Esophagus (tissue), 2 donors: ENCODE measurements at regions not wholly inside any gene's neighbourhood (a gene's known extent, or its start where the extent isn't known, plus 50 kb on each side); places are given as distances from the start of the nearest gene placed in this dataset.
A peak's percentile ranks its signal among the peaks of the same experiment; 100 is the strongest.

Source experiments
- H3K27ac ChIP-seq, 2 donors: one replicate each; pipeline ENCODE4 v1.5.1; 2013; ENCODE audit warnings: low read depth in 2 of 2, mild to moderate bottlenecking in 2 of 2, inconsistent platforms in 1 of 2, low read length in 1 of 2, moderate library complexity in 1 of 2
- H3K27me3 ChIP-seq, 2 donors: one replicate each; pipeline ENCODE4 v1.6.1; 2013; ENCODE audit warnings: low read length in 2 of 2, control low read depth in 1 of 2, mild to moderate bottlenecking in 1 of 2; ENCODE audit not compliant: insufficient read depth in 2 of 2, control insufficient read depth in 1 of 2
- H3K36me3 ChIP-seq, 2 donors: one replicate each; pipeline ENCODE4 v1.6.1; 2013; ENCODE audit warnings: low read length in 1 of 2; ENCODE audit not compliant: control insufficient read depth in 2 of 2, insufficient read depth in 2 of 2
- H3K4me1 ChIP-seq, 2 donors: one replicate each; pipeline ENCODE4 v1.6.1; 2013; ENCODE audit warnings: low read length in 1 of 2; ENCODE audit not compliant: control insufficient read depth in 2 of 2, insufficient read depth in 2 of 2
- H3K4me3 ChIP-seq, 2 donors: one replicate each; pipeline ENCODE4 v1.5.1; 2013; ENCODE audit warnings: low read length in 2 of 2, mild to moderate bottlenecking in 2 of 2, low read depth in 1 of 2, moderate library complexity in 1 of 2
- H3K9me3 ChIP-seq, 2 donors: one replicate each; pipeline ENCODE4 v1.6.1; 2013; ENCODE audit warnings: mild to moderate bottlenecking in 2 of 2, low read depth in 1 of 2, low read length in 1 of 2, moderate library complexity in 1 of 2; ENCODE audit not compliant: control insufficient read depth in 2 of 2, insufficient read depth in 1 of 2
- WGBS, 2 donors: extraction: QIAGEN DNeasy Blood & Tissue Kit; methylation state at CpG; one replicate each; pipeline ENCODE4 v1.1.7; 2013; 5-methylcytosine and 5-hydroxymethylcytosine counted together
- donor health status: healthy with polysubstance abuse.
- donor health status: Bipolar disorder and iron deficiency.

DNA sequence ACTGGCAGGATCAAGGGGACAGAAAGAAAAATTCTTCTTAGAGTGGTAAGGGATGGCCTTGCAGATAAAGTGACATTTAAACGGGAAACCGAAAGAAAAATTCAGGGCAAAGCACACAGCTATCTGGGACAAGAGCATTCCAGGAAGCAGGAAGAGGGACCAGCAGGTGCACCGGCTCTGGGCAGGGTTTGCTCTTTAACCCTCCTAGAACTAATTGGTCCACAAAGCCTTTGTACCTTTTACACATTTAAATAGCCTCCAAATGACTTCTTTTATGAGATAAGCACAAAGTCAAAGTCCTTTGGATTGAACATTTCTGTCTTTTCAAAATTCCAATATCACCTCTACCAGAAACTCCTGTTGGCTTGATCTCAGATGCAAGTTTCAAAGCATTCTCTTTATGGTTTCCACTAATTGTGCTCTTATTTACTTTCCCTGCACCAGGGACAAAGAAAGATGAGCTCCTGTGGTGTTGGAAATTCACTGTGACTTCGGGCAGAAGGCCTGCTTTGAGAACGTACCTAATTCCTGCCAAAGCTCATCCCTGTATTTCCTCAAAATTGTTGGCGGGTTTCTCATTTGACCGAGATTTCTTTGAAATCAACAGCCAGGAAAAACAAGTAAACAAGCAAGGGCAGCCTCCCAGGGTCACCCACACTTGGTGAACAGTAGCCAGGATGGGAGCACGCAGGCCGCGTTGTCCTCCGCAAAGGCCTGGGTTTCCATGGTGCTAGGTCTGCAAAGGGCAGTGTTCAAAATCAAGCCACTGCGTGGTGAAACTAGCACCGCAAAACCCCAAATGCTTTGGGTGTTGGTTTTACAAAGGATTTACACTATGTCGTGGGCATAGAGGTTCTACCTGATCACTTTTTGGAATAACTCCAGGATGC lies 98.6 kb downstream of the IRS2 start:
- Histone ChIP-seq H3K27me3 (no peaks in the 10 kb centered on the region), H3K9me3 (no peaks in the 10 kb centered on the region), H3K4me1 (peaks cover 3 to 5% of the 10 kb centered on the region in 2 donors), H3K36me3 (no peaks in the 10 kb centered on the region), H3K4me3 (no peak overlapping the region), H3K27ac (no peak overlapping the region)
- 80 to 87% methylated on average over 14 of the region's 14 CpGs for WGBS, 2 donors

DNA sequence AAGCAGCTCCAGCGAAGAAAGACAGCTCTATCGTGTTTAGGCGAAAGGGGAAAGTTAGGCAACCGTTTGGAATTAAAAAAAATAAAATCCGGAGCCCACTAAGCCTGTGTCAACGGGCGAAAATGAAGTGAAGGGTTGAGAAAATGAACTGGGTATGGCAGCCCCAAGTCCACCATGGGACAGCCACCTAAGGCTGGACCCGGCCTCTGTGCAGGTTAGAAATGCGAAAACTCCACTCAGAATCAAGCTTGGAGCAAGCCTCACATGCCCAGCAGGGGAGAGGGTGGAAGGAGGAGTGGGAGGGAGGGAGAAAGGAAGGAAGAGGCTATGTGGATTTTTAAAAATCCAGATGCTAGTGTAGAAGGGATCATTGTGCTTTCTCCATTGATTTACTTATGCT lies 101.2 kb downstream of the IRS2 start:
- peaks cover 3 to 5% of the 10 kb centered on the region in 2 donors for H3K4me1 ChIP-seq
- H3K4me3 ChIP-seq: no peak overlapping the region
- no peaks in the 10 kb centered on the region for H3K36me3 ChIP-seq
- no peaks in the 10 kb centered on the region for H3K9me3 ChIP-seq
- WGBS, 2 donors: 42 to 50% methylated on average over 9 of the region's 9 CpGs
- no peaks in the 10 kb centered on the region for H3K27me3 ChIP-seq
- no peak overlapping the region for H3K27ac ChIP-seq

DNA sequence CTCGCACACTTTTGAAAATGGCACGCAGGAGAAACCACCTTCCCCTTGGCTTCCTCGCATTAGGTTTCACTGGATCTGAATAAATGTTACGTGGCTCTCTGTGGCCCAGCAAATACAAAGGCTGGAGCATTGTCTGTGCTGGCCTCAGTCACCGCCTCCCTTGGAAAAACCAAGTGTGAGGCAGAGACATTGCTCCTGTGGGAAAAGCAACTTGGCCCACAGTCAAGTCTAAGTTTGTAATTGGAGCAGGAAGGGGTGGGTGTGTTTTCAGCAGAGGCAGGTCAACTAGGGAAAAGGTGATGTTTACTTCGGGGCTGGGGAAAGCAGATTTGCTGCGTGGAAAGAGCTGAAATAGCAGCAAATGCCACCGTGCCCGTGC lies 101.6 kb downstream of the IRS2 start:
- peaks cover 3 to 5% of the 10 kb centered on the region in 2 donors for H3K4me1 ChIP-seq
- H3K27ac ChIP-seq: peak overlapping the region in 1 of 2 donors; percentile 4
- WGBS, 2 donors: 37 to 49% methylated on average over 9 of the region's 9 CpGs
- no peaks in the 10 kb centered on the region for H3K27me3 ChIP-seq
- H3K4me3 ChIP-seq: no peak overlapping the region
- no peaks in the 10 kb centered on the region for H3K36me3 ChIP-seq
- H3K9me3 ChIP-seq: no peaks in the 10 kb centered on the region

DNA sequence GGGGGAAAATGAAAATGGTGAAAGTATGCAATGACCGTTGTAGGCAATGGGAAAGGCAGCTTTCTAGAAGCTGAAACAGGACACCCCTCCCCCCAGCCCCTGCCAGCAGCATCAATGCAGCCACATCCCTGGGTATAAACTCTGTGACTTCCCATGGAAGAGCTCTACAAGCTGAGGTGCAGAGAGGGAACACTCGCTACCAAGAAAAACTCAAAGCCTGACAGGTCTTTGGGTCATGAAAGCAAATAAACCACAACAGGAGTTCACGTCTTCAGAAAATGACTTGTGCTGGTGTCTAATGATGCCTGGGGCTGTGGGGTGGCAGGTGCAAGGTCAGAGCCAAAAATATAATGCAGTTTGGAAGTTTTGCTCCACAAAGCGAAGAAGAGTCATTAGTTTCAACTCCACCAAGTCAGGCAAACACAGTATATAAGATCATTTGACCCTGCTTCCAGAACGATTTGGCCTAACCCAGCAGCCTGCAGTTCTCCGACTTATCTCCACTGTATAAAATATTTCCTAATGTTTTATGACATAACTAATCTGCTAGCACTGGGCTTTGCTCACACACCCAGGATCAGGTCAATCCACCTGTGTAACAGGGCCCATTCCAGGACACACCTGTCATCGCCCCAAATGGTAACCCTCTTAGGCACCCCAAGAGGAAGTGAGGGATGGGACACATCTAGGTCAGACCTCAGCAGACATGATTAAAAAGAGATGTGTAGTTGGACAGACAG lies 102.1 kb downstream of the IRS2 start:
- Histone ChIP-seq H3K4me1 (peaks cover 3 to 5% of the 10 kb centered on the region in 2 donors), H3K36me3 (no peaks in the 10 kb centered on the region), H3K9me3 (no peaks in the 10 kb centered on the region), H3K27me3 (no peaks in the 10 kb centered on the region), H3K27ac (peak overlapping the region in 1 of 2 donors; percentile 4), H3K4me3 (no peak overlapping the region)
- 61 to 73% methylated on average over 7 of the region's 7 CpGs for WGBS, 2 donors

DNA sequence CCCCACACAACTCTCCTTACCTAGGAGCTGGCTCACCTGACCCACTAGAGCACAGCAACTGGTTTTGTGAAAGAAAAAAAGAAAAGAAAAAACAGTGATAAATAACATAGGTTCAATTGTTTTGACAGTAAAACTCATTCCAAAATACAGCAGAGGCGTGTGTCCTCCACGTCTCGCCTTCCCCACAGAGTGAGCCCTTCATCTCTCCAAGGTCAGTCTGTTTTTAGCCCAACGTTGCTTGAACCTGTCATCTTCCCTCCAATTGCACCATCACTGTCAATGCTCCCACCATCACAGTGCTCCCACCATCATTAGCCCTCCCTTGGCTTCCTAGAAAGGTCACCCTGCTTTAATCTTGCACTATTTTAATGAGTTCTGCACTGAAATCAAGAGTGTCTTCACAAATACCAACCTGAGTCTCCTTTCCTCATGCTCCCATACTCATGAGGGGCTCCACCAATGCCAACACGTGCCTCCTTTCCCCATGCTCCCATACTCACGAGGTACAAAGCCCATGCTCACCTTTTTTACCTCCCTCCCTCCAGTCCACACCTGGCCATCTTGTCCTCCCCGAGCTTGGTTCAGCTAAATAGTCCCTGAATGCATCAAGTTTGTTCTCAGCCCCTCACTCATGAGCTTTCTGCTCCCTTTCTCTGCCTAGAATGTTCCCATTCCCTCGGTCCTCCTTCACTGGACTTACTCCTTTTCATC lies 103.7 kb downstream of the IRS2 start:
- no peaks in the 10 kb centered on the region for H3K36me3 ChIP-seq
- no peaks in the 10 kb centered on the region for H3K9me3 ChIP-seq
- peaks cover 3 to 5% of the 10 kb centered on the region in 2 donors for H3K4me1 ChIP-seq
- H3K27ac ChIP-seq: no peak overlapping the region
- no peak overlapping the region for H3K4me3 ChIP-seq
- WGBS, 2 donors: 84 to 85% methylated on average over 8 of the region's 8 CpGs
- H3K27me3 ChIP-seq: no peaks in the 10 kb centered on the region

DNA sequence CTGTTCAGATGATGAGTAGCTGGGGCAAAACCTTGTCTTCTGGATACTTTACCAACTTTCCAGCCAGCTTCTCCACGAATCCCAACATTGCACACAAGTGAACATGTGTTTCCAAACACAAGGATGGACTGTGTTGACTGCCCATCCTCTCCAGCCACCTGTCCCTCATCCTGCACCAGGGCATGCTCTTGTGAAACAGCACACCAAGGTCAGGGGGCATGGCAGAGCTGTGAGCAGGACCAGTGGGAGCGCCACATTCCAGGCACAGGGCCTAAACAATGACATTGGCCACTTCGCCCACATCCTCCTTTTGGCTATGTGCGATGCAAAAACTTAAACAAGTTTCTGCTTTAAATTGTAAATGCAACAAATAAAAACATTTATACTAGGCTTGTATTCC lies 105.5 kb downstream of the IRS2 start:
- Histone ChIP-seq H3K9me3 (no peaks in the 10 kb centered on the region), H3K27me3 (no peaks in the 10 kb centered on the region), H3K4me3 (no peak overlapping the region), H3K36me3 (no peaks in the 10 kb centered on the region), H3K27ac (no peak overlapping the region), H3K4me1 (peaks cover 3 to 5% of the 10 kb centered on the region in 2 donors)
- 90% methylated on average over 4 of the region's 4 CpGs for WGBS, 2 donors

DNA sequence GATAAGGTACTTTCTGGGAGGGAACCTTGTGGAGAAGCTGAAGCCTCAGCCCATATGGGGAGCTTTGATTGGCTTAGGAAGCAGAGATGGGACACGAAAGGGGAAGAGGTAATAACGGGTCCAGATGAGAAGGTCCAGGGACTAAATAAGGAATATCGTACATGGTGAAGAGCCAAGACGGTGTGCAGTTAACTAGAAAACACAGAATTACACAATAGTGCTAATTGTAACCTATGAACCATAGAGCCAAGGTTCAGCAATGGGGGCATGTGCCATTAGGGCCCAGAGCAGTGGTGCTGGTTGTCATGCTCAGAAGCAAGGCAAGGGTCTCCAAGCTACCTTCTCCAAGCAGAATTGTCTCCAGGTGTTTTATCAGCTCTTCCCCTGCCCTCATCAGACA lies 106.1 kb downstream of the IRS2 start:
- no peak overlapping the region for H3K4me3 ChIP-seq
- H3K4me1 ChIP-seq: peaks cover 3 to 5% of the 10 kb centered on the region in 2 donors
- no peak overlapping the region for H3K27ac ChIP-seq
- no peaks in the 10 kb centered on the region for H3K27me3 ChIP-seq
- H3K36me3 ChIP-seq: no peaks in the 10 kb centered on the region
- H3K9me3 ChIP-seq: no peaks in the 10 kb centered on the region
- 89 to 92% methylated on average over 4 of the region's 4 CpGs for WGBS, 2 donors

DNA sequence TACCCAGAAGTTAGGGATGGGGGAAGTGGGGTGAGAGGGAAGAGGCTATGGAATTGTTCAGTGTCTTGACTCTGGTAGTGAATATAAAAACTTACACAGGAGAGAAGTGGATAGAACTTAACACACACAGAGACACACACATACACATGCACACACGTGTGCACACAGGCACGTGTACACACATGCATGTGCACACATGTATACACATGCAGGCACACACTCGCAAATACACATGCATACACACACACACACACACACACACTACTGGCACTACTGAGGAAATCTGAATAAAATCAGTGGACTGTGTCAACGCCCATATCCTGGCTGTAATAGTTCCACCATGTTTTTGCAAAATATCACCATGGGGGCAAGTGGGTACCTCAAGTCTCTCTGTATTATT lies 107.9 kb downstream of the IRS2 start:
- no peaks in the 10 kb centered on the region for H3K9me3 ChIP-seq
- no peak overlapping the region for H3K27ac ChIP-seq
- WGBS, 2 donors: 81 to 87% methylated on average over 4 of the region's 4 CpGs
- no peak overlapping the region for H3K4me3 ChIP-seq
- no peaks in the 10 kb centered on the region for H3K4me1 ChIP-seq
- no peaks in the 10 kb centered on the region for H3K27me3 ChIP-seq
- no peaks in the 10 kb centered on the region for H3K36me3 ChIP-seq

DNA sequence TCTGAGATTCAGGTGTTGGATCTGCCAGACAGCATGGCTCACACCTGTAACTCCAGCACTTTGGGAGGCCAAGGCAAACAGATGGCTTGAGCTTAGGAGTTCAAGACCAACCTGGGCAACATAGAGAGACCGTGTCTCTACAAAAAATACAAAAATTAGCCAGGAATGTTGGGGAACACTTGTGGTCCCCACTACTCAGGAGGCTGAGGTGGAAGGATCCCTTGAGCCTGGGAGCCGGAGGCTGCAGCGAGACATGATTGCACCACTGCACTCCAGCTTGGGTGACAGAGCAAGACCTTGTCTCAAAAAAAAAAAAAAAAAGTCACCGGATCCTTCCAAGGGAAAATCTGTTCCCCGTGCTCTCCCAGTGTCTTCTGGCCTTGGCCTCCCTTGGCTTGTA lies 109.2 kb downstream of the IRS2 start:
- 94 to 98% methylated on average over 5 of the region's 5 CpGs for WGBS, 2 donors

More for the DNA sequence above, 109.2 kb downstream of the IRS2 start:
- H3K4me3 ChIP-seq: no peak overlapping the region
- H3K9me3 ChIP-seq: no peaks in the 10 kb centered on the region
- H3K27me3 ChIP-seq: no peaks in the 10 kb centered on the region
- no peak overlapping the region for H3K27ac ChIP-seq
- H3K4me1 ChIP-seq: no peaks in the 10 kb centered on the region
- H3K36me3 ChIP-seq: no peaks in the 10 kb centered on the region
